ENCODE measurements at regions not wholly inside any gene's neighbourhood (a gene's known extent, or its start where the extent isn't known, plus 50 kb on each side); places are given as distances from the start of the nearest gene placed in this dataset.

- Mint-ChIP-seq H3K36me3 (ENCODE audit: low read depth) (no peaks in the 10 kb centered on the region), H3K4me1 (ENCODE audit: low read depth) (no peaks in the 10 kb centered on the region), H3K27ac (no peak overlapping the region), H3K9me3 (no peaks in the 10 kb centered on the region), H3K27me3 (ENCODE audit: low read depth) (no peaks in the 10 kb centered on the region), H3K4me3 (no peak overlapping the region)
- no peak for DNase-seq
- intact Hi-C loops (cut with micrococcal nuclease), result no loop called here
- CTCF ChIA-PET, result no interaction called here
These were observed 636.7 kb downstream of the TBC1D22A start for GRCh38 chr22:47398921-47399790.

DNA sequence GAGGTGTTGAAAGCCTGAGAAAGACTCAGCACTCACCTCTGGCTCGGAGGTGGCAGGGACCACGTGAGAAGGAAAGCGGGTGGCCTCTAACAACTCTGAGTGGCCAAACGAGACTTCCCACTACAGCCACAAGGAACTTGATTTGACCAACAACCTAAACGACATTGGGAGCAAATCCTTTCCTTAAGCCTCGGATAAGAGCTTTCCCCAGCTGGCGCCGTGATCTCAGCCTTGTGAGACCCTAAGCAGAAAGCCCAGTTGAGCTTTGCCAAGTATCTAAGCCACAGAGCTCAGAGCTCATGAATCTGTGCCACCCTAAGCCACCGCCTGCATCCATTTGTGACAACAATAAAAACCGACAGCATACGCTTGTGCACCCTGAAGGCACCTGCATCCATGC is 636.0 kb downstream of the TBC1D22A start:
- DNase-seq, result no peak
- no peaks in the 10 kb centered on the region for H3K36me3 Mint-ChIP-seq (ENCODE audit: low read depth)
- no peaks in the 10 kb centered on the region for H3K9me3 Mint-ChIP-seq
- H3K4me3 Mint-ChIP-seq, result no peak overlapping the region
- CTCF ChIA-PET, result no interaction called here
- no peaks in the 10 kb centered on the region for H3K4me1 Mint-ChIP-seq (ENCODE audit: low read depth)
- no peaks in the 10 kb centered on the region for H3K27me3 Mint-ChIP-seq (ENCODE audit: low read depth)
- intact Hi-C loops (cut with micrococcal nuclease), result no loop called here
- no peak overlapping the region for H3K27ac Mint-ChIP-seq

DNA sequence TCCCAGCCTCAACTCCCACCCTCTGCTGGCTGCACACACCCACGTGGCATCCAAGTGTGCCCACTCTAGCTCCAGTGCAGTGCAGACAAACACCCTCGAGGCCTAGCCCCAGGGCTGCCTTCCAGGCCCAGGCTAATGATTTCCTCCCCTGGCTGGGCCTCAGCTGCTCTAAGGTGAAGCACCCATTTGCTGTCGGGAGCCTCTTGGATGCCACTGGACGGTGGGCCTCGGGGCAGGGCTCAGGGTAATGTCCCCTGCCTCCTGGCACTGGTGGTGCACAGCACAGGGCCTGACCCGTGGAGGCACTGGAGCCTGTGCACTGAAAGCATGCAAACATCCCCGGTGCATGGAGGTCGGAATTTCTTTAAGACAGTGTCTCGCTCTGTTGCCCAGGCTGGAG is 635.2 kb downstream of the TBC1D22A start:
- intact Hi-C loops (cut with micrococcal nuclease), result no loop called here
- Mint-ChIP-seq H3K27ac (no peak overlapping the region), H3K36me3 (ENCODE audit: low read depth) (no peaks in the 10 kb centered on the region), H3K27me3 (ENCODE audit: low read depth) (no peaks in the 10 kb centered on the region), H3K4me1 (ENCODE audit: low read depth) (no peaks in the 10 kb centered on the region), H3K9me3 (no peaks in the 10 kb centered on the region), H3K4me3 (no peak overlapping the region)
- CTCF ChIA-PET, result no interaction called here
- no peak for DNase-seq

DNA sequence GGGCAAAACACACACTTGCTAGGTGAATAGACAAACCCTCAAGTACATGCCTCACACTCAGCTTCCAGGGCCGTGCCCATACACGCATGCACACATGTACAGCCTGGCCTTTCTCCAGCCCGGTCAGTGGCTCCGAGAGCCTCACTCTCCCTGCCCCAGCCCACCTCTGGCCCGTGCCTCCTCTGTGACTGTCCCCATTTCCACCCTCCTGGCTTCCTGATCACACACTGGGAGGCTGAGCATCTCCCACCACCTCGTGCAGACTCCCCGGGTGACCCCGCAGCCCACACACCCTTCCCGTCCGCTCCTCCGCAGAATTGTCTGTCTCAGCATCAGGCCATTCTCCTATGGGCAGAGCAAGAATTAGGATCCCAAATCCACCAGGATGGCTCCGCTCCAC is 634.1 kb downstream of the TBC1D22A start:
- Mint-ChIP-seq H3K4me3 (no peak overlapping the region), H3K27ac (no peak overlapping the region), H3K36me3 (ENCODE audit: low read depth) (no peaks in the 10 kb centered on the region), H3K27me3 (ENCODE audit: low read depth) (no peaks in the 10 kb centered on the region), H3K4me1 (ENCODE audit: low read depth) (no peaks in the 10 kb centered on the region), H3K9me3 (no peaks in the 10 kb centered on the region)
- DNase-seq, result no peak
- CTCF ChIA-PET, result no interaction called here
- intact Hi-C loops (cut with micrococcal nuclease), result no loop called here

- CTCF ChIA-PET, result no interaction called here
- Mint-ChIP-seq H3K4me1 (ENCODE audit: low read depth) (no peaks in the 10 kb centered on the region), H3K36me3 (ENCODE audit: low read depth) (no peaks in the 10 kb centered on the region), H3K4me3 (no peak overlapping the region), H3K27ac (no peak overlapping the region), H3K27me3 (ENCODE audit: low read depth) (no peaks in the 10 kb centered on the region), H3K9me3 (no peaks in the 10 kb centered on the region)
- DNase-seq, result no peak
- intact Hi-C loops (cut with micrococcal nuclease), result no loop called here
These were observed 633.7 kb downstream of the TBC1D22A start for GRCh38 chr22:47396105-47396504.

DNA sequence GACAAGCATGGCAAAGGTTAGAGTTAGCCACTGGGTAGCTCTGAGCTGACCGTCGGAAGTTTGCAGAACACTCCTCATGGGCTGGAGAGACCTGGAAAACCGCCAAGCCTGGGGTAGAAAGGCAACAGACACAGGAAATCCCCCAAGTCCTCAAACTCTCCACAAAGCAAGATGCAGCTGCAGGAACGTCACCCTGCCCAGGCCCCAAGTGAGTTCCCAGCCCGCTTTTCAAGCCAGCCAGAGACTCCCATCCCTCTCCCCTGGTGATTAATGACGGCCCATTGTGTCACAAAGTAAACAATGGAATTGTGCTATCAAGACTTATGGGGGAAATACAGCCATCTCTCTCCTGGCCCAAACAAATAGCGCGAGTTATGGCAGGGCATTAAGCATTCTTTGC is 633.0 kb downstream of the TBC1D22A start:
- intact Hi-C loops (cut with micrococcal nuclease), result no loop called here
- H3K27me3 Mint-ChIP-seq (ENCODE audit: low read depth), result no peaks in the 10 kb centered on the region
- no peak overlapping the region for H3K27ac Mint-ChIP-seq
- H3K4me3 Mint-ChIP-seq, result no peak overlapping the region
- no peaks in the 10 kb centered on the region for H3K9me3 Mint-ChIP-seq
- H3K36me3 Mint-ChIP-seq (ENCODE audit: low read depth), result no peaks in the 10 kb centered on the region
- H3K4me1 Mint-ChIP-seq (ENCODE audit: low read depth), result no peaks in the 10 kb centered on the region
- no peak for DNase-seq
- CTCF ChIA-PET, result no interaction called here

DNA sequence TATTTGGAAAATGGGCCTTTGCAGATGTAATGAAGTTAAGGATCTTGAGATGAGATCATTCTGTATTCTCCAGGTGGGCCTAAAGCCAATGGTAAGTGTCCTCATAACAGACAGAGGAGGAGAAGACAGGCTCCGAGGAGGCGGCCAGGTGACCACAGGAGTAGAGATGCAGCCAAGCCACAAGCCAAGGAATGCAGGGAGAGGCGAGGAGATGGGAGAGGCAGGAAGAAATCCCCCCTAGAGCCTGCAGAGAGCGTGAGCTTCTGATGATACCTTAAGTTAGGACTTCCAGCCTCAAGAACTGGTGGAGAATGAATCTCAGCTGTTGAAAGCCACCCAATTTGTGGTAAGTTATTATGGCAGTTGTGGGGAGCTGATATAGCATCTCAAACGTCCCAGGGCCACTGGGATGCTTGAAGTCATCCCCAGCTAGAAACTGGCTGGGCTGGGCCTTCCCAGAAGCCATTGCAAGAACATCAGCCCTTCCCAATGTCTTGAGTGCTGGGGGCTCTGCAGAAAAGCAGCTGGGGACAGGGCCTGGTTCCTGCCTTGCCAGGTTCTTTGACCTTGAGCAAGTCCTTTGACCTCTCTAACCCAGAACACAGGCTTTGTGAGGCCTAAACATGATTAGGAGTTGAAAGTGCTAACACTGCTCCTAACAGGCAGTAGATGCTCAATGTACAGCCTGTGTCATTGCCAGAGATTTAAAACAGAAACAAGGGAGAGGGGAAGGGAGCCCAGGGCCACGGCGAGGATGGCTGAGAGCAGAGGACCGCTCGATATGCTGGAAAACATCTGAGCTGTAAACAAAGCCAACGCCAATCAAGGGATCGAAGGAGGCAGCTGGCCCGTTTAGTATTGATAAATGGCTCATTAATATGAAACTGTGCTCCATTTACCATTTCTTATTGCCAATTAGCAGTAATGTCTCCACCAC is 632.3 kb downstream of the TBC1D22A start:
- H3K9me3 Mint-ChIP-seq, result no peaks in the 10 kb centered on the region
- CTCF ChIA-PET, result no interaction called here
- DNase-seq, result no peak
- intact Hi-C loops (cut with micrococcal nuclease), result no loop called here
- H3K4me1 Mint-ChIP-seq (ENCODE audit: low read depth), result no peaks in the 10 kb centered on the region
- H3K4me3 Mint-ChIP-seq, result no peak overlapping the region
- no peaks in the 10 kb centered on the region for H3K27me3 Mint-ChIP-seq (ENCODE audit: low read depth)
- no peaks in the 10 kb centered on the region for H3K36me3 Mint-ChIP-seq (ENCODE audit: low read depth)
- H3K27ac Mint-ChIP-seq, result no peak overlapping the region

DNA sequence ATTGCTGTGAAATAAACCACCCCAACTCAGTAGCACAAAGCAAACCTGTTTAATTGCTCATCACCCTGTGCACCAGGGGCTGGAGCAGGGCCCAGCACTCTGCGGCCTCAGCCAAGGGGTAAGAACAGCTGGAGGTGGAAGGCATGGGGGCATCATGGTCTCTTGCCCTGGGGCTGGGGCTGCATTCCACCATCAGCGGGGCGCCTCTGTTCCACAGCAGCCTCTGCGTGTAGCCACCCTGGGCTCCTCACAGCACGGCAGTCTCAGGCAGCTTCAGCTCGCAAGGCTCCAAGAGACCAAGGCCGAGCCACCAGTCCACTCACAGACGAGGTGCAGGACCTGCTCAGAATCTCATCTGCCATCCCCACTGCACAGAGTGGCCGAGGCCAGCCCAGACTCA is 630.7 kb downstream of the TBC1D22A start:
- DNase-seq, result no peak
- Mint-ChIP-seq H3K4me1 (ENCODE audit: low read depth) (no peaks in the 10 kb centered on the region), H3K27me3 (ENCODE audit: low read depth) (no peaks in the 10 kb centered on the region), H3K36me3 (ENCODE audit: low read depth) (no peaks in the 10 kb centered on the region), H3K27ac (no peak overlapping the region), H3K9me3 (no peaks in the 10 kb centered on the region), H3K4me3 (no peak overlapping the region)
- CTCF ChIA-PET, result no interaction called here
- intact Hi-C loops (cut with micrococcal nuclease), result no loop called here

GRCh38 chr22:47392729-47393128 is 630.3 kb downstream of the TBC1D22A start:
- Mint-ChIP-seq H3K4me1 (ENCODE audit: low read depth) (no peaks in the 10 kb centered on the region), H3K36me3 (ENCODE audit: low read depth) (no peaks in the 10 kb centered on the region), H3K27me3 (ENCODE audit: low read depth) (no peaks in the 10 kb centered on the region), H3K27ac (no peak overlapping the region), H3K9me3 (no peaks in the 10 kb centered on the region), H3K4me3 (no peak overlapping the region)
- CTCF ChIA-PET, result no interaction called here
- no peak for DNase-seq
- intact Hi-C loops (cut with micrococcal nuclease), result no loop called here

GRCh38 chr22:47392054-47392347 is 629.6 kb downstream of the TBC1D22A start:
- H3K4me1 Mint-ChIP-seq (ENCODE audit: low read depth), result no peaks in the 10 kb centered on the region
- H3K27ac Mint-ChIP-seq, result no peak overlapping the region
- H3K27me3 Mint-ChIP-seq (ENCODE audit: low read depth), result no peaks in the 10 kb centered on the region
- H3K4me3 Mint-ChIP-seq, result no peak overlapping the region
- DNase-seq, result no peak
- no peaks in the 10 kb centered on the region for H3K36me3 Mint-ChIP-seq (ENCODE audit: low read depth)
- CTCF ChIA-PET, result no interaction called here
- no peaks in the 10 kb centered on the region for H3K9me3 Mint-ChIP-seq
- intact Hi-C loops (cut with micrococcal nuclease), result no loop called here

GRCh38 chr22:47391169-47392053 is 629.0 kb downstream of the TBC1D22A start:
- DNase-seq, result no peak
- no peak overlapping the region for H3K27ac Mint-ChIP-seq
- H3K4me1 Mint-ChIP-seq (ENCODE audit: low read depth), result no peaks in the 10 kb centered on the region
- H3K4me3 Mint-ChIP-seq, result no peak overlapping the region
- H3K9me3 Mint-ChIP-seq, result no peaks in the 10 kb centered on the region
- intact Hi-C loops (cut with micrococcal nuclease), result no loop called here
- CTCF ChIA-PET, result no interaction called here
- no peaks in the 10 kb centered on the region for H3K36me3 Mint-ChIP-seq (ENCODE audit: low read depth)
- H3K27me3 Mint-ChIP-seq (ENCODE audit: low read depth), result no peaks in the 10 kb centered on the region

All from activated naive CD4-positive, alpha-beta T cell treated with anti-CD3 and anti-CD28 coated beads for 36 hours (primary cell).